ENCODE measurements at regions not wholly inside any gene's neighbourhood (a gene's known extent, or its start where the extent isn't known, plus 50 kb on each side); places are given as distances from the start of the nearest gene placed in this dataset.
"Not testable (repeated sequence)": the region's sequence is repeated elsewhere in the genome, so short reads cannot be mapped to it uniquely, and the experiment has no call there.

- Histone ChIP-seq H3K9me3 (no peaks in the 10 kb centered on the region), H3K36me3 (no peaks in the 10 kb centered on the region), H3K27ac (no peak overlapping the region), H3K4me3 (no peak overlapping the region), H3K27me3 (no peaks in the 10 kb centered on the region), H3K4me1 (peaks cover 0 to 11% (median 2%) of the 10 kb centered on the region in 4 donors)
- TF ChIP-seq CTCF (IDR thresholded peaks at IDR 0.05), result no peak
- intact Hi-C loops (cut with DNase I; ENCODE audit: low total_unique reads), result no loop called here
- no peak for DNase-seq
Measured at GRCh38 chr5:56637321-56637920, 177.9 kb upstream of the MAP3K1 start.

- TF ChIP-seq CTCF (IDR thresholded peaks at IDR 0.05), result no peak
- Histone ChIP-seq H3K36me3 (no peaks in the 10 kb centered on the region), H3K9me3 (no peaks in the 10 kb centered on the region), H3K27me3 (no peaks in the 10 kb centered on the region), H3K27ac (no peak overlapping the region), H3K4me1 (peaks cover 0 to 10% (median 2%) of the 10 kb centered on the region in 4 donors), H3K4me3 (no peak overlapping the region)
- intact Hi-C loops (cut with DNase I; ENCODE audit: low total_unique reads), result no loop called here
- no peak for DNase-seq
Measured at GRCh38 chr5:56633950-56634349, 181.4 kb upstream of the MAP3K1 start.

DNA sequence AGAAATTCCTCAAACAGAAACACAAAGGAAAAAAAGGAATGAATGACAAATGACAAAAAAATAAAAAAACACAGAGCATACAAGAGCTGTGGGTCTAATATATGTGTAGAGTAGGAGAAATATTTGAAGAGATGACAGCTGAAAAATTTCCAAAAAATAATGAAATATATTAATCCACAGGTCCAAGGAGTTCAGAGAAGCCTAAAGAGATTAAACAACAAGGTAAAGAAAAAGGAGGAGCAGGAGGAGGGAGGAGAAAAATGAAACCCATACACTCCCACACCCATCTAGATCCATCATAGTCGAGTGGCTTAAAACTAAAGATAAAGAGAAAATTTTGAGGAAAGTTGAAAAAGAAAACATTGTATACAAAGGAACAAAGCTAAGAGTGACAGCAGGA, 182.4 kb upstream of the MAP3K1 start:
- DNase-seq, result no peak
- Histone ChIP-seq H3K27me3 (no peaks in the 10 kb centered on the region), H3K9me3 (no peaks in the 10 kb centered on the region), H3K4me3 (no peak overlapping the region), H3K27ac (no peak overlapping the region), H3K4me1 (peaks cover 0 to 5% (median 2%) of the 10 kb centered on the region in 4 donors), H3K36me3 (no peaks in the 10 kb centered on the region)
- intact Hi-C loops (cut with DNase I; ENCODE audit: low total_unique reads), result no loop called here
- no peak for TF ChIP-seq CTCF (IDR thresholded peaks at IDR 0.05)

DNA sequence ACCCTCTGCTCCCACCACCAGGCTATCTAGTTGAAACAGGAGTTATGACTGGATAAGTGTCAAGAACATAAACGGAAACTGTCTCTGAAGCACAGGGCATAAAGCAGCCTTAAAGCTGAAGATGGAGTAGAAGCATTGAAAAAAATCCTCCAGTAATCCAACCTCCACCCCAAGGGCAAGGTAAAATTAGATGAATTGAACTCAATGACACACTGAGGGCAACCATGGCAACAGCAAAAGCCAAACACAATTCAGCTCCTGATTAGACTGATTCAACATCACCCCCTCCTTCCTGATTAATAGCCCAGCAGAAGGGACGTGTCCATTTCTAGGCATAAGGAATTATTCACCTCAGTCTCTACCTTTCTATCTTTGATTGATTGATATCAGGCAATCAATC, 183.2 kb upstream of the MAP3K1 start:
- H3K9me3 ChIP-seq, result no peaks in the 10 kb centered on the region
- H3K36me3 ChIP-seq, result no peaks in the 10 kb centered on the region
- no peak overlapping the region for H3K4me3 ChIP-seq
- no peak for TF ChIP-seq CTCF (IDR thresholded peaks at IDR 0.05)
- H3K4me1 ChIP-seq, result peaks cover 0 to under 1% (median under 1%) of the 10 kb centered on the region in 4 donors
- intact Hi-C loops (cut with DNase I; ENCODE audit: low total_unique reads), result no loop called here
- no peaks in the 10 kb centered on the region for H3K27me3 ChIP-seq
- no peak overlapping the region for H3K27ac ChIP-seq
- DNase-seq, result no peak

DNA sequence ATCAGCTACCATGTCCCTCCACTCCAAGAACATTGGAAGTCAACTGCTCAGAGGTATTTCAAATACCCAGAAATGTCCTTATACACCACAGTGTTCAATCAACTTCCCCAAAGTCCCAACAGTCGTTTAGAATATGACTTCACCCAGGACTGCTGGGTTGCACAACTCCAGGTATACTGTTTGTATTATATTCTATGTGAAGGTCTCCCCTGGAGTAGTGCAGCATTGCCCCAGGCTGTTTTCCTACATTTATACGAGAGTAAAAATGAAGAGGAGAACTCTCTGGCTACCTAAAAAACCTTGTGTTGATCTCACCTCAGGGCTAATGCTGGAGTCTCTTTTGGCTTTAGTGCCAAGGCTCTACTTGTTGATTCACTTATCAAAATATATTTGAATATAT, 183.6 kb upstream of the MAP3K1 start:
- no peaks in the 10 kb centered on the region for H3K36me3 ChIP-seq
- H3K4me1 ChIP-seq, result no peaks in the 10 kb centered on the region
- TF ChIP-seq CTCF (IDR thresholded peaks at IDR 0.05), result no peak
- intact Hi-C loops (cut with DNase I; ENCODE audit: low total_unique reads), result no loop called here
- no peaks in the 10 kb centered on the region for H3K9me3 ChIP-seq
- no peak for DNase-seq
- no peak overlapping the region for H3K4me3 ChIP-seq
- no peak overlapping the region for H3K27ac ChIP-seq
- H3K27me3 ChIP-seq, result no peaks in the 10 kb centered on the region

DNA sequence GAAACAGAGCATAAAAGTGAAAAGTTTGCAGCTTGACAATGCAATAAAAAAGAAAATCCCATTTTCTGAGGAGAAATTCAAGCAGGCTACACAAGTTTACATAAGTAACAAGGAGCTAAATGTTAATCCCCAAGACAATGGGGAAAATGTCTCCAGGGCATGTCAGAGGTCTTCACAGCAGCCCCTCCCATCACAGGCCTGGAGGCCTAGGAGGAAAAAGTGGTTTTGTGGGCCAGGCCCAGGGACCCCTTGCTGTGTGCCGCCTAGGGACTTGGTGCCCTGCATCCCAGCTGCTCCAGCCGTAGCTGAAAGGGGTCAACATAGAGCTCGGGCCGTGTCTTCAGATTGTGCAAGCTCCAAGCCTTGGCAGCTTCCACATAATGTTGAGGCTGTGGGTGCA, 186.7 kb upstream of the MAP3K1 start:
- H3K27me3 ChIP-seq; H3K9me3 ChIP-seq; H3K27ac ChIP-seq; DNase-seq; H3K36me3 ChIP-seq; intact Hi-C loops (cut with DNase I; ENCODE audit: low total_unique reads); H3K4me1 ChIP-seq; H3K4me3 ChIP-seq: not testable (repeated sequence)

Measured in tibial artery (tissue), 4 donors.